ENCODE measurements at regions not wholly inside any gene's neighbourhood (a gene's known extent, or its start where the extent isn't known, plus 50 kb on each side); places are given as distances from the start of the nearest gene placed in this dataset.

GRCh38 chr10:20948686-20949327 lies 51.7 kb upstream of the NEBL start:
- TF ChIP-seq CTCF (IDR thresholded peaks at IDR 0.05; ENCODE audit: low read depth, low read length) (no peak), EZH2phosphoT487 (IDR thresholded peaks at IDR 0.05; ENCODE audit: low read depth) (no peak)

Data from OCI-LY3 (cell line).